ENCODE measurements at regions not wholly inside any gene's neighbourhood (a gene's known extent, or its start where the extent isn't known, plus 50 kb on each side); places are given as distances from the start of the nearest gene placed in this dataset.

DNA sequence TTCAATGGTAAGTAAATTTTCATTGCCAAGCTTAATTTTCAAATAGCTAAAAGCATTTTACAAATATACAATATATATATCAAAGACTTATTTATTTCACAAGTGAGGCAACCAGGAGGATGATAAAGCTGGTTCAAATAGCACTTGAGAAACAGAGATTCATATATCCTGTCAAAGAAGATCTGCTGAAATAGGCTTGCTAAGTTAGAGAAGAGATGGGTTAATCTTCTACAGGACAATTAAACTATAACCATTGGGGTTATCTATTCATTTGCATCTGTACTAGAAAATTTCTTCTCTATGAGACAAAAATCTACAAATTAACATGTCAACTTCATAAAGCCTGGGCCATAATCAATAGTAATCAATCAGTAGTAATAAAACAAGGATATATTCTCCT, 637.7 kb upstream of the UBE2E2 start:
- ChIA-PET CTCF (interaction anchor here (1.1 to 1.4 kb wide), 2 partner anchors 322 to 395 kb away, joined by 3 to 6 read pairs; no protein-coding TSS in a partner anchor), POLR2A (no interaction called here)
- intact Hi-C loops (cut with micrococcal nuclease) = loop anchor here (10.0 kb wide), 1 partner anchor 319 kb away; no protein-coding TSS in a partner anchor

More for the DNA sequence above, 637.7 kb upstream of the UBE2E2 start:
- Histone ChIP-seq H3K27me3 (ENCODE audit: control insufficient read depth in 2 of 2, insufficient read depth in 2 of 2, low read length in 2 of 2) (no peaks in the 10 kb centered on the region), H4K20me1 (replicated peaks; ENCODE audit: control insufficient read depth, extremely low read depth, insufficient read depth, low read length) (no peaks in the 10 kb centered on the region), H2AFZ (ENCODE audit: low read depth, low read length) (no peak overlapping the region), H3K27ac (ENCODE audit: insufficient read depth, low read depth, low read length) (no peak overlapping the region), H3K4me3 (replicated peaks in 1 of 3; ENCODE audit: insufficient read depth in 1 of 3, low read depth in 1 of 3, low read length in 3 of 3) (no peak overlapping the region), H3K4me2 (ENCODE audit: insufficient read depth, low read length) (no peak overlapping the region), H3K9me1 (replicated peaks; ENCODE audit: control insufficient read depth, extremely low read depth, insufficient read depth, low read length) (no peaks in the 10 kb centered on the region), H3K79me2 (ENCODE audit: control insufficient read depth, insufficient read depth, low read length) (no peaks in the 10 kb centered on the region), H3K36me3 (ENCODE audit: control insufficient read depth in 2 of 2, extremely low read depth in 1 of 2, insufficient read depth in 2 of 2, low read length in 2 of 2) (no peaks in the 10 kb centered on the region), H3K9me3 (replicated peaks; ENCODE audit: control insufficient read depth, insufficient read depth, low read length) (no peaks in the 10 kb centered on the region), H3K4me1 (ENCODE audit: control insufficient read depth, extremely low read depth, insufficient read depth, low read length) (no peaks in the 10 kb centered on the region), H3K9ac (replicated peaks; ENCODE audit: extremely low read depth, insufficient read depth, low read length) (no peak overlapping the region)
- DNase-seq (ENCODE audit: low read depth, low spot score) (no peak), FAIRE-seq (no peak)
- no peak for TF ChIP-seq MYC (IDR thresholded peaks at IDR 0.05; ENCODE audit: low read depth, low read length)
- TF ChIP-seq, protein P1, sequence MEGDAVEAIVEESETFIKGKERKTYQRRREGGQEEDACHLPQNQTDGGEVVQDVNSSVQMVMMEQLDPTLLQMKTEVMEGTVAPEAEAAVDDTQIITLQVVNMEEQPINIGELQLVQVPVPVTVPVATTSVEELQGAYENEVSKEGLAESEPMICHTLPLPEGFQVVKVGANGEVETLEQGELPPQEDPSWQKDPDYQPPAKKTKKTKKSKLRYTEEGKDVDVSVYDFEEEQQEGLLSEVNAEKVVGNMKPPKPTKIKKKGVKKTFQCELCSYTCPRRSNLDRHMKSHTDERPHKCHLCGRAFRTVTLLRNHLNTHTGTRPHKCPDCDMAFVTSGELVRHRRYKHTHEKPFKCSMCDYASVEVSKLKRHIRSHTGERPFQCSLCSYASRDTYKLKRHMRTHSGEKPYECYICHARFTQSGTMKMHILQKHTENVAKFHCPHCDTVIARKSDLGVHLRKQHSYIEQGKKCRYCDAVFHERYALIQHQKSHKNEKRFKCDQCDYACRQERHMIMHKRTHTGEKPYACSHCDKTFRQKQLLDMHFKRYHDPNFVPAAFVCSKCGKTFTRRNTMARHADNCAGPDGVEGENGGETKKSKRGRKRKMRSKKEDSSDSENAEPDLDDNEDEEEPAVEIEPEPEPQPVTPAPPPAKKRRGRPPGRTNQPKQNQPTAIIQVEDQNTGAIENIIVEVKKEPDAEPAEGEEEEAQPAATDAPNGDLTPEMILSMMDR (IDR thresholded peaks at IDR 0.05; ENCODE audit: extremely low read depth in 1 of 2, insufficient read depth in 1 of 2, low read depth in 1 of 2, low read length in 2 of 2) = no peak
- no peak for TF ChIP-seq FOS (IDR thresholded peaks at IDR 0.05; ENCODE audit: borderline replicate concordance, insufficient read depth, low read length)
- no peak for TF ChIP-seq GATA2 (IDR thresholded peaks at IDR 0.05; ENCODE audit: insufficient read depth, insufficient read length, low read depth, low read length)
- TF ChIP-seq POLR2AphosphoS5 (IDR thresholded peaks at IDR 0.05; ENCODE audit: insufficient read depth, low read depth, low read length) = no peak
- no peak for TF ChIP-seq POLR2A (IDR thresholded peaks at IDR 0.05; ENCODE audit: low read depth, low read length)
- TF ChIP-seq, protein P2, sequence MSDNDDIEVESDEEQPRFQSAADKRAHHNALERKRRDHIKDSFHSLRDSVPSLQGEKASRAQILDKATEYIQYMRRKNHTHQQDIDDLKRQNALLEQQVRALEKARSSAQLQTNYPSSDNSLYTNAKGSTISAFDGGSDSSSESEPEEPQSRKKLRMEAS (IDR thresholded peaks at IDR 0.05; ENCODE audit: insufficient read depth, insufficient read length) = no peak
- TF ChIP-seq EZH2 (IDR thresholded peaks at IDR 0.05; ENCODE audit: borderline replicate concordance, low read depth, low read length, severe bottlenecking) = no peak
- dilution Hi-C loops (cut with MboI; ENCODE audit: extremely low pct_ligation_motif_present, low sequenced_read_pairs) = no loop called here
- no TSS peak for BruUV-seq (replicated peaks)

Measured in endothelial cell of umbilical vein (primary cell).